GM12873 (cell line): ENCODE measurements at regions not wholly inside any gene's neighbourhood (a gene's known extent, or its start where the extent isn't known, plus 50 kb on each side); places are given as distances from the start of the nearest gene placed in this dataset.

Experiments used
- CTCF ChIP-seq: IDR thresholded peaks from 2 replicates; pipeline ENCODE4 v1.5.1; 2012; ENCODE audit warnings: low read depth, mild to moderate bottlenecking, moderate library complexity, low read length, control low read depth; ENCODE audit not compliant: insufficient read depth; ENCODE audit errors: missing control alignments

DNA sequence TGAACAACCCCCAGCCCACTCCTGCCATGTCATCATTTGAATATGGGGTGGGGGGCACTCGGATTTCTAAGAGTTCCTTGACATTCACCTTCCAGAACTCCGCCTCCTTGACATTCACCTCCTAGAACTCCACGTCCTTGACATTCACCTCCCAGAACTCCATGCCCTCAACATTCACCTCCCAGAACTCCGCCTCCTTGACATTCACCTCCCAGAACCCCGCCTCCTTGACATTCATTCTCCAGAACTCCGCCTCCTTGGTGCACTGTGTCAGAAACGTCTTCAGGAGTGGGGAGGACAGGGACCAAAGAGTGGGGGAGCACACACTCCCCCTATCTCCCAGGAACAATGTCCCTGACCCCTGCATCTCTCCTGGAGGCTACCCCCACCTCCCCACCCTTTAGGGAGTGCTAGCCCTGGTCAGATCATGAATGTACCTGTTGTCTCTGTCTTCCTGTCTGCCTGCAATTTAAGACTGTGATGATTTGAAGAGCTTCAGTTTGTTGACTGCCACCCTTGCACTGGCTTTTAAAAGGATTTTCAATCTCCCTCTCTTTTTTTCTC, 110.1 kb downstream of the NPTX2 start:
- no peak for TF ChIP-seq CTCF

DNA sequence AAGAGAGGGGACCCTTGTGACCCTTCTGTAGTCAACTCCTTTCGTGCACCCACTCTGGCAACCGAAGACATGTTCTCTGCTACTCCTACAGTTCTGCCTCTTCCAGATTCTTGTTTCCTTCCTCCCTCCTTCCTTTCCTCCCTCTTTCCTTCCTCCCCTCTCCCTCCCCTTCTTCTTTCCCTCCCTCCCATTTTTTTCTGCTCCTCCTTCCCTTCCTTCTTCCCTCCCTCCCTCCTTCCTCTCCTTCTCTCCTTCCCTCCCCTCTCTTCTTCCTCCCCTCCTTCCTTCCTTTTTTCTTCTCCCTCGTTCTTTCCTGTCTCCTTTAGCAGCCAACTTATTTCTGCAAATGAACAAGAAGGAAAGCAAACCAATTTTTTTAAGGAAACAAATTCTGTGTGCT, 111.5 kb downstream of the NPTX2 start:
- no peak for TF ChIP-seq CTCF

GRCh38 chr7:98729121-98729520, 112.0 kb downstream of the NPTX2 start:
- TF ChIP-seq CTCF = no peak

DNA sequence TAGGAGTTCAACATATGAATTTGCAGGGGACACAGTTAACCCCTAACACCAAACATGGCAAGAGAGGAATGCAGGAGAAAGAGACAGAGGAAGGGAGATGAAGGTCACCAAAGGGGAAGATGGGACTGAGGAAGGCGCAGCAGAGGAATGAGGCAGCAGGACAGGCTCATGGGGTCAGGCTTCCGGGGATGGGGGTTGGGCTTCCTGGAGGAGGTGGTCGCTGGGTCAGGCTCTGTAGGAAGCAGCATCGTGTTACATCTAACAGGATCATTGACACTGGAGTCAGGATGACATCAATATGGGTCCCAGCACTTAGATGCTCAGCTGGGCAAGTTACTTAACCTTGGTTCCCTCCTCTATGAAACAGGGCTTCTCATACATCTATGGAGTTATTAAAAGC, 113.2 kb downstream of the NPTX2 start:
- TF ChIP-seq CTCF = no peak

GRCh38 chr7:98731651-98732050, 114.6 kb downstream of the NPTX2 start:
- TF ChIP-seq CTCF = no peak

DNA sequence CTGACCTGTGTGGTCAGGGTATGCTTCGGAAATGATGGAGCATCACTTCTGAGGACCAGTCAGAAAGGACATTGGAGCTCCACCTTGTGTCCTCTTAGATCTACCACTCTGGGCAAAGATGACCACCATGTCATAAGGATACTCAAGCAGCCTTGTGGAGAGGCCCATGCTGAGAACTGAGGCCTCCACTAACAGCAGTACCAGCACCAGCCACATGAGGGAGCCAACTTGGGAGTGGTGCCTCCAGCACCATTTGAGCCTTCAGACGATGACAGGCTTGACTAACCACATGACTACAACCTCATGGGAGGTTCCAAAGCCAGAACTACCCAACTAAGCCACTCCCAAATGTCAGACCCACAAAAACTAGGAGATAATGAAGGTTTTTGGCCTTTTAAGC, 116.0 kb downstream of the NPTX2 start:
- peak; percentile 90 for TF ChIP-seq CTCF

DNA sequence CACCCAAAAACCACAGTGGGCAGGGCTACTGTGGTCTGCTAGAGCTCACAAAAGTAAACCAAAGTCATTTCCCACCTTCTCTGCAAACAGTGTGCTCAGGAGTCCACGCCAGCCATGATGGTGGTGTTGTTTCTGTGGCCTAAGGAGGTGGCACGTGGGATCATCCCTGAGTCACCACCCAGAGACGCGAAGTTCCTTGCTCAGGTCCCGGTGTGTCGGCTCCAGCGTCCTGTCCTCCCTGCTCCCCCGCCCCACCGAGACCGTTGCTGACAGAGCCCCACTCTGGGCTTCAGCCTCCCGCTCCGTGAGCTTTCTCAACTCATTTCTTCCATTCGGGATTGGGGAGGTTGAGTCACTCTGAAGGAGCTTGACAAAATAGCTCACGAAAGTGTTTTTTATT, 118.7 kb downstream of the NPTX2 start:
- TF ChIP-seq CTCF = no peak

DNA sequence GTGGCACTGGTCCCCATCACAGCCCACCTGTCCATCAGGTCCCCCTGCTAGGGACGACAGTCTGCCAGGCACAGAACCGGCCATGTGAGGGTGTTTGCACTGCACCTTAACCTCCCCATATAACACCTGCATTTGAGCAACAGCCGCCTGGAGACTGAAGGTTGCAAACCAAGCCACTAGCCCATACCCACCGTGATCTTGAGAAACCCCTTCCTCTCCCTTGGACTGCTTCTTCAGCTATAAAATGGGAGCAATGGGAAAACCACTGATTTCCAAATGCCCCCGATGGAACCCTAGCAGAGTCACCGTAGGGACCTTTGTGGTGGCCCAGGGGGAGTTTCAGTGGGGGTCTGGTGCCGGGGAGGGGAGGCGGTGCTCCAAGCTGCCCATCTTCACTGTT, 120.1 kb downstream of the NPTX2 start:
- no peak for TF ChIP-seq CTCF
